GM12865 (cell line): ENCODE measurements at regions not wholly inside any gene's neighbourhood (a gene's known extent, or its start where the extent isn't known, plus 50 kb on each side); places are given as distances from the start of the nearest gene placed in this dataset.

ENCODE experiments used
- DNase-seq: peaks from one replicate; pipeline ENCODE4 v3.0.0; 2010; ENCODE audit warnings: low read depth
- H3K4me3 ChIP-seq: 2 replicates; pipeline ENCODE4 v1.5.1; 2011; ENCODE audit warnings: mild to moderate bottlenecking, low read depth, low read length, control low read depth
- TF ChIP-seq, protein P1 (sequence below): IDR thresholded peaks from 2 replicates; pipeline ENCODE4 v1.5.1; 2011; ENCODE audit warnings: low read length, control low read depth, low read depth, inconsistent platforms; ENCODE audit not compliant: insufficient read depth; ENCODE audit errors: missing control alignments

DNA sequence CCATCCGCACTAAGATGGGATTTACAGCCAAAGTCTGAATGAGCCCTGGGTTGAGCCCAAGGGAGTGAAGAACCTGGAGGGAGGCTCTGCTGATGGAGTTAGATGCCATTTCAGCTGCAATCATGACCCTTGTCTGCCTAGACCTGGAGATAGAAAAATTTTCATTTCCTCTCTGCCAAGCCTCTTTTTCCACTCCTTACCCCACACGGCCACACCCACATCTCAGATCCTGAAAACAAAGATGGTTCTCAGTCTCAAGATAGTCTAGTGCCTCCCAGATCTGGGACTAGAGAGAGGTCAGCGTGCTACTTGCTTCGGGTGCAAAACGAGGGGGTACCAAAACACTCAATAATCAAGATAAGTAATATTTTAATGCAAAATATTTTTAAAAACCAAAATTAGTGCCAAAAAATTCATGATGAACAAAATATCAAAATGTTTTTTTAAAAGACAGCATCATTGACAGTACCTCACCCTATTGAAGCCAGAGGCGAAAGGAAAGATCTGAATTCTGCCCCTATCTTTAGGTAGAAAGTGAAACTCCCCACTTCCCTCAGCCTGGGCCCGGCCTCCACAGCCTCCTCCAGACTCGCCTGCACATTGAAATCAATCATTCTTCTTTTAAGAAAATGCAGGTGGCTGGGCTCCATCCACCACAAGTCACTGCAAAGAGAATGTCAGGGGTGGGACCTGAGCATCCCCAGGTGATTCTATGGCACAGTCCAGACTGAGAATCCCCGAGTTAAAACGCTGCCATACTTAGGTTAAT lies 57.8 kb upstream of the GPR45 start:
- H3K4me3 ChIP-seq = no peak overlapping the region
- TF ChIP-seq, protein P1, sequence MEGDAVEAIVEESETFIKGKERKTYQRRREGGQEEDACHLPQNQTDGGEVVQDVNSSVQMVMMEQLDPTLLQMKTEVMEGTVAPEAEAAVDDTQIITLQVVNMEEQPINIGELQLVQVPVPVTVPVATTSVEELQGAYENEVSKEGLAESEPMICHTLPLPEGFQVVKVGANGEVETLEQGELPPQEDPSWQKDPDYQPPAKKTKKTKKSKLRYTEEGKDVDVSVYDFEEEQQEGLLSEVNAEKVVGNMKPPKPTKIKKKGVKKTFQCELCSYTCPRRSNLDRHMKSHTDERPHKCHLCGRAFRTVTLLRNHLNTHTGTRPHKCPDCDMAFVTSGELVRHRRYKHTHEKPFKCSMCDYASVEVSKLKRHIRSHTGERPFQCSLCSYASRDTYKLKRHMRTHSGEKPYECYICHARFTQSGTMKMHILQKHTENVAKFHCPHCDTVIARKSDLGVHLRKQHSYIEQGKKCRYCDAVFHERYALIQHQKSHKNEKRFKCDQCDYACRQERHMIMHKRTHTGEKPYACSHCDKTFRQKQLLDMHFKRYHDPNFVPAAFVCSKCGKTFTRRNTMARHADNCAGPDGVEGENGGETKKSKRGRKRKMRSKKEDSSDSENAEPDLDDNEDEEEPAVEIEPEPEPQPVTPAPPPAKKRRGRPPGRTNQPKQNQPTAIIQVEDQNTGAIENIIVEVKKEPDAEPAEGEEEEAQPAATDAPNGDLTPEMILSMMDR = no peak
- DNase-seq = peak; percentile 39

DNA sequence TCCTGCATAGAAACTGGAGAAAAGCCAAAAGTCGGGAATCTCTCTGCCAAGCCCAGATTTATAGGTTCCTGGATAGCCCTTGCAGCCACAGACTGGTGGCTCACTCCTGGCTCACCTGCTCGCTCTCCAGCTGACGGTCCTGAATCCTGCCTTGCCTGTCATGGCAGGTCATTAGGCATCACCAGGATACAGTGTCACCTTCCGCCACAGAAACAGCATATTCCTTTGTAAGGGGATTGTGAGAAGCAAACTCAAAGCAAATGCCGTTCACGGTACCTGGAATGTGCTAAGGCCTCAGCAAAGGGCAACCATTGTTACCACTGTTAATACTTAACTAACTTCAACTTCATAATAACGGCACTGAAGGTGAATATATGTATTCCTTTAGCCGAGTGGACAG lies 57.1 kb upstream of the GPR45 start:
- H3K4me3 ChIP-seq = no peak overlapping the region
- TF ChIP-seq, protein P1 = no peak
- DNase-seq = no peak

DNA sequence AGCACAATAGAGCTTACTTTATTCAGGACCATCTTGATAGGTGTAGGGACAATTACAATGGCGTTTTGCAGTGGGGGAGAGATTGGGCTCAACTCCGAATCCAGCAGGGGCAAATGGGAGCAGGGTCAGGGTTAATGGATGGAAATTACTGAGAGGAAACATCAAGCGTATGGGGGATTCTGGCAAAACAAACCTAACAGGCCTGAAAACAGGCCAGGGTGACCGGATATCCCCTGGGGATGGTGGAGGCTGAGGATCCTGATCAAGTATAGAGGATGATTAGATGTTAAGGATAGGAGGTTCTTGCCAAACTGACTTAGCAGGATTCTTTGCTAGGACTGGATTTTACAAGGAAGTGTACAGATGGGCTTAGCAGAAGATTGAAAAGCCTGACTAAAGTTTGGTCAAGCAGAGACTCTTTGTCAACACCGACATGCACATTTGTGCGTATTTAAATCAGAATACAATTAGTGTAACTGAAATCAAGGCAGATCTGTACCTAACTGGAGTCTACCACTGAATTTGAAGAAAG lies 54.5 kb upstream of the GPR45 start:
- no peak overlapping the region for H3K4me3 ChIP-seq
- no peak for DNase-seq
- TF ChIP-seq, protein P1 = no peak

DNA sequence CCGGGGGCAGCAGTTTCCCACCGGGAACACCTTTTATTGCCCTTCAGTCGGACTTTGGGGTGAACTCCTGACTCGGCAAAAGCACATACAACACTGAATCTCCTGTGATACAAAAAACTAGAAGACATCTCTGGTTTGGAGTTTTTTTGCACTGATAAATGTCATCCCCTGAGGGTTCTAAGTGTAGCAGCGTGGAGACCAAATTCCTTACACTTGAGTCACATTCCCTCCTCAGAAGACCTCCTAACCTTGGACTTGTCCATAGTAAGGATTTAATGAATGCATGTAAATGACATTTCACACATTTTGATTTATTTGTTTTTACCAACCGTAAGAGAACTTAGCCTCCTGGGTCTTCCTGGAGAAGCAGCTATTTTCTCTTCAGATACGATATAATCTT lies 54.0 kb upstream of the GPR45 start:
- TF ChIP-seq, protein P1 = no peak
- no peak overlapping the region for H3K4me3 ChIP-seq
- no peak for DNase-seq

DNA sequence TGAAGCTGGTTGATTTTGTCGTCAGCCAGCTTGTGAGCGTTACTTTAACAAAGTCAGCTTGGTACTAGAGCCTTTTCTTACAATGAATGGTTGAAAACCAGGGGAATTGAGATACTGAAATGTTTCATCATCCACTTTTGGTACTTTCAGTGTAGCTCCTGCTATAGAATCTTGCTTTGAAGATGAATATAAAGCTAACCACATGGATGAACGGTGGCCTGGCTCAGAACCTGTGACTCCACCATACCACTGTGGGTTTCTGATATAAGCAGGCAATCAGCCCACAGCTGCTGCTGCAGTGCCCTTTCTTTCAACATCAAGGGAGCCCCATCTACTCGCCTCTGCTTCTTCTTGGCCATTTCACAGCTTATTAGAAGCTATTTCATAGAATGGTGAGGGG lies 53.2 kb upstream of the GPR45 start:
- peak; percentile 42 for DNase-seq
- no peak overlapping the region for H3K4me3 ChIP-seq
- TF ChIP-seq, protein P1 = no peak
